ENCODE measurements at regions not wholly inside any gene's neighbourhood (a gene's known extent, or its start where the extent isn't known, plus 50 kb on each side); places are given as distances from the start of the nearest gene placed in this dataset.

- Histone ChIP-seq H3K36me3 (ENCODE audit: insufficient read depth) (no peaks in the 10 kb centered on the region), H2AFZ (ENCODE audit: low read depth) (no peak overlapping the region), H3K9ac (no peak overlapping the region), H3K4me2 (no peak overlapping the region), H3K79me2 (ENCODE audit: insufficient read depth, low read depth) (no peaks in the 10 kb centered on the region), H3K27me3 (ENCODE audit: insufficient read depth, low read depth) (no peaks in the 10 kb centered on the region), H3K4me3 (IDR thresholded peaks at IDR 0.05; ENCODE audit: insufficient read depth, low read depth, low read length) (no peak overlapping the region), H3K27ac (no peak overlapping the region), H4K20me1 (ENCODE audit: insufficient read depth) (no peaks in the 10 kb centered on the region), H3K4me1 (ENCODE audit: low read depth, poor library complexity, severe bottlenecking) (no peaks in the 10 kb centered on the region)
- TF ChIP-seq, protein P1, sequence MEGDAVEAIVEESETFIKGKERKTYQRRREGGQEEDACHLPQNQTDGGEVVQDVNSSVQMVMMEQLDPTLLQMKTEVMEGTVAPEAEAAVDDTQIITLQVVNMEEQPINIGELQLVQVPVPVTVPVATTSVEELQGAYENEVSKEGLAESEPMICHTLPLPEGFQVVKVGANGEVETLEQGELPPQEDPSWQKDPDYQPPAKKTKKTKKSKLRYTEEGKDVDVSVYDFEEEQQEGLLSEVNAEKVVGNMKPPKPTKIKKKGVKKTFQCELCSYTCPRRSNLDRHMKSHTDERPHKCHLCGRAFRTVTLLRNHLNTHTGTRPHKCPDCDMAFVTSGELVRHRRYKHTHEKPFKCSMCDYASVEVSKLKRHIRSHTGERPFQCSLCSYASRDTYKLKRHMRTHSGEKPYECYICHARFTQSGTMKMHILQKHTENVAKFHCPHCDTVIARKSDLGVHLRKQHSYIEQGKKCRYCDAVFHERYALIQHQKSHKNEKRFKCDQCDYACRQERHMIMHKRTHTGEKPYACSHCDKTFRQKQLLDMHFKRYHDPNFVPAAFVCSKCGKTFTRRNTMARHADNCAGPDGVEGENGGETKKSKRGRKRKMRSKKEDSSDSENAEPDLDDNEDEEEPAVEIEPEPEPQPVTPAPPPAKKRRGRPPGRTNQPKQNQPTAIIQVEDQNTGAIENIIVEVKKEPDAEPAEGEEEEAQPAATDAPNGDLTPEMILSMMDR (conservative IDR thresholded peaks at IDR 0.05; ENCODE audit: low read depth, low read length): no peak
Measured at GRCh38 chr18:38025433-38026038, 459.9 kb upstream of the CELF4 start.

DNA sequence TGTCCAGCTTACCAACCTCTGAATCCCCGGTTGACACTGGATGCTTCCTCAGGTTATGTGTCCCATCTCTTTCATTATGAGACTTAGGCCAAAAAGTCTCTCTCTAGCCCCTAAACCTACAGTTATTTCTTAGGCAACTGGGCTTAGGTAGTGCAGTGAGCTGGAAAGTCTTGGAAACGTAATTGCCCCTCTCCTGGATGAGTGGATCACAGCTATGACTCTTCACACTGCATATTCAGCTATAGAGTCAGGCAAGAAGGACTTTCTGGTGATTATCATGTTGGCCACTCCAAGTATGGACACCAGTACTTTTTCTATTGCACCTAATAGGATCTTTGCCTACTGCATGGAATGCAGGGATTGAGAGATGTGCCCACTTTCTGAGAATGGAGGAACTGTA, 458.3 kb upstream of the CELF4 start:
- H3K4me2 ChIP-seq: no peak overlapping the region
- no peaks in the 10 kb centered on the region for H3K36me3 ChIP-seq (ENCODE audit: insufficient read depth)
- no peak overlapping the region for H3K4me3 ChIP-seq (IDR thresholded peaks at IDR 0.05; ENCODE audit: insufficient read depth, low read depth, low read length)
- no peaks in the 10 kb centered on the region for H3K4me1 ChIP-seq (ENCODE audit: low read depth, poor library complexity, severe bottlenecking)
- no peak overlapping the region for H3K9ac ChIP-seq
- no peak overlapping the region for H2AFZ ChIP-seq (ENCODE audit: low read depth)
- no peaks in the 10 kb centered on the region for H4K20me1 ChIP-seq (ENCODE audit: insufficient read depth)
- no peaks in the 10 kb centered on the region for H3K79me2 ChIP-seq (ENCODE audit: insufficient read depth, low read depth)
- H3K27ac ChIP-seq: no peak overlapping the region
- TF ChIP-seq, protein P1 (conservative IDR thresholded peaks at IDR 0.05; ENCODE audit: low read depth, low read length): no peak
- no peaks in the 10 kb centered on the region for H3K27me3 ChIP-seq (ENCODE audit: insufficient read depth, low read depth)

DNA sequence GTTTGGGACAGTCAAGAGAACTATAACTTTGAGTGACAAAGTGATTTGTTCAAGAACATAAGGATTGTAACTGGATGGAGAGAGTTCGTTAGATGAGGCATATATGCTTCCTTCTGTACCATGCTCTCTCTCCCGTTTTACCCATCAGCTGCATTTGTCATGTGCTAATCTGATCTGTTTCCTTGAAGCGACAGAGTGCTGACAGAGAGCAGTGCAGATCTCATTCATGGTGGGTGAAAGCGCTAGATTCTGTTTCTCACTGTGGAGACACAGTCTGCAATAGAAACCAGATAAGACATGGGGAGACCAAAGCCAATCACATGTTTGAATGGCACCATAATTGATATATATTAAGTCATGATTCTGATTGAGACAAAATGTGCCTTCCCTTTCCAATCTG, 456.6 kb upstream of the CELF4 start:
- TF ChIP-seq, protein P1 (conservative IDR thresholded peaks at IDR 0.05; ENCODE audit: low read depth, low read length): no peak
- no peak overlapping the region for H3K9ac ChIP-seq
- H2AFZ ChIP-seq (ENCODE audit: low read depth): no peak overlapping the region
- no peaks in the 10 kb centered on the region for H3K4me1 ChIP-seq (ENCODE audit: low read depth, poor library complexity, severe bottlenecking)
- H4K20me1 ChIP-seq (ENCODE audit: insufficient read depth): no peaks in the 10 kb centered on the region
- no peaks in the 10 kb centered on the region for H3K27me3 ChIP-seq (ENCODE audit: insufficient read depth, low read depth)
- no peaks in the 10 kb centered on the region for H3K36me3 ChIP-seq (ENCODE audit: insufficient read depth)
- H3K4me2 ChIP-seq: no peak overlapping the region
- no peak overlapping the region for H3K27ac ChIP-seq
- no peak overlapping the region for H3K4me3 ChIP-seq (IDR thresholded peaks at IDR 0.05; ENCODE audit: insufficient read depth, low read depth, low read length)
- no peaks in the 10 kb centered on the region for H3K79me2 ChIP-seq (ENCODE audit: insufficient read depth, low read depth)

DNA sequence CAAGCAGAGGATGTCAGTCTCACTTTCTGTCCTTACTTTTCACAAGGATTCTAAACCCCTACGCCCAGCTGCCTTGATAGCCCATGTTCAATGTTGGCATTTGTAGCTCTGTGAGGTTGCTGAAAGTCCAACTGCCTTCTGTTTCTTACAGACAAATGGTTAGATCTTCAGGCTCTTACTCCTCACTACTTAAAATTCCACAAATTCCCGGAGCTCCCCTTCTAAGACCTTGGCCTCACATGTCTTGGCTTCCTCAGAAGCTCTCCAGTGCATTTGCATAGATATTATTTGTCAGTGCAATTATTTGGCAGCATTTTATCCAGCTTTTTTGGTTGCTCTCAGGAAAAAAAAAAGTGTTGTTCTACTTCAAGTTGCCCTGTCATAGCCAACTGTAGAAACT, 453.7 kb upstream of the CELF4 start:
- no peak overlapping the region for H3K4me2 ChIP-seq
- no peak overlapping the region for H3K27ac ChIP-seq
- no peaks in the 10 kb centered on the region for H3K4me1 ChIP-seq (ENCODE audit: low read depth, poor library complexity, severe bottlenecking)
- H3K9ac ChIP-seq: no peak overlapping the region
- no peak overlapping the region for H2AFZ ChIP-seq (ENCODE audit: low read depth)
- no peaks in the 10 kb centered on the region for H3K27me3 ChIP-seq (ENCODE audit: insufficient read depth, low read depth)
- TF ChIP-seq, protein P1 (conservative IDR thresholded peaks at IDR 0.05; ENCODE audit: low read depth, low read length): no peak
- H3K36me3 ChIP-seq (ENCODE audit: insufficient read depth): no peaks in the 10 kb centered on the region
- no peaks in the 10 kb centered on the region for H4K20me1 ChIP-seq (ENCODE audit: insufficient read depth)
- H3K4me3 ChIP-seq (IDR thresholded peaks at IDR 0.05; ENCODE audit: insufficient read depth, low read depth, low read length): no peak overlapping the region
- H3K79me2 ChIP-seq (ENCODE audit: insufficient read depth, low read depth): no peaks in the 10 kb centered on the region
